ENCODE measurements at regions not wholly inside any gene's neighbourhood (a gene's known extent, or its start where the extent isn't known, plus 50 kb on each side); places are given as distances from the start of the nearest gene placed in this dataset.

GRCh38 chr12:43147878-43148277 is 404.1 kb downstream of the ADAMTS20 start:
- H3K27me3 Mint-ChIP-seq (ENCODE audit: unreplicated experiment) = peaks cover 6% of the 10 kb centered on the region
- H3K4me3 Mint-ChIP-seq (ENCODE audit: unreplicated experiment) = no peak overlapping the region
- H3K4me1 Mint-ChIP-seq (ENCODE audit: unreplicated experiment) = peaks cover 13% of the 10 kb centered on the region
- DNase-seq (ENCODE audit: extremely low spot score, unreplicated experiment) = no peak
- H3K9me3 Mint-ChIP-seq (ENCODE audit: unreplicated experiment) = no peaks in the 10 kb centered on the region
- TF ChIP-seq CTCF (IDR thresholded peaks at IDR 0.05) = no peak
- no peak overlapping the region for H3K27ac Mint-ChIP-seq (ENCODE audit: unreplicated experiment)
- no peaks in the 10 kb centered on the region for H3K36me3 Mint-ChIP-seq (ENCODE audit: unreplicated experiment)

- no peak for TF ChIP-seq CTCF (IDR thresholded peaks at IDR 0.05)
- Mint-ChIP-seq H3K27ac (ENCODE audit: unreplicated experiment) (no peak overlapping the region), H3K4me1 (ENCODE audit: unreplicated experiment) (peaks cover 2% of the 10 kb centered on the region), H3K9me3 (ENCODE audit: unreplicated experiment) (peaks cover 5% of the 10 kb centered on the region), H3K4me3 (ENCODE audit: unreplicated experiment) (no peak overlapping the region), H3K27me3 (ENCODE audit: unreplicated experiment) (peaks cover 8% of the 10 kb centered on the region), H3K36me3 (ENCODE audit: unreplicated experiment) (no peaks in the 10 kb centered on the region)
- no peak for DNase-seq (ENCODE audit: extremely low spot score, unreplicated experiment)
Measured at GRCh38 chr12:43145481-43145880, 406.5 kb downstream of the ADAMTS20 start.

GRCh38 chr12:43143278-43143677 is 408.7 kb downstream of the ADAMTS20 start:
- DNase-seq (ENCODE audit: extremely low spot score, unreplicated experiment) = no peak
- peaks cover 2% of the 10 kb centered on the region for H3K36me3 Mint-ChIP-seq (ENCODE audit: unreplicated experiment)
- no peak for TF ChIP-seq CTCF (IDR thresholded peaks at IDR 0.05)
- H3K4me3 Mint-ChIP-seq (ENCODE audit: unreplicated experiment) = no peak overlapping the region
- no peaks in the 10 kb centered on the region for H3K4me1 Mint-ChIP-seq (ENCODE audit: unreplicated experiment)
- peaks cover 8% of the 10 kb centered on the region for H3K27me3 Mint-ChIP-seq (ENCODE audit: unreplicated experiment)
- peaks cover 16% of the 10 kb centered on the region for H3K9me3 Mint-ChIP-seq (ENCODE audit: unreplicated experiment)
- no peak overlapping the region for H3K27ac Mint-ChIP-seq (ENCODE audit: unreplicated experiment)

- H3K4me3 Mint-ChIP-seq (ENCODE audit: unreplicated experiment) = no peak overlapping the region
- no peak overlapping the region for H3K27ac Mint-ChIP-seq (ENCODE audit: unreplicated experiment)
- H3K4me1 Mint-ChIP-seq (ENCODE audit: unreplicated experiment) = no peaks in the 10 kb centered on the region
- no peaks in the 10 kb centered on the region for H3K36me3 Mint-ChIP-seq (ENCODE audit: unreplicated experiment)
- no peaks in the 10 kb centered on the region for H3K9me3 Mint-ChIP-seq (ENCODE audit: unreplicated experiment)
- TF ChIP-seq CTCF (IDR thresholded peaks at IDR 0.05) = no peak
- no peak for DNase-seq (ENCODE audit: extremely low spot score, unreplicated experiment)
- H3K27me3 Mint-ChIP-seq (ENCODE audit: unreplicated experiment) = peaks cover 38% of the 10 kb centered on the region
Measured at GRCh38 chr12:43132291-43132690, 419.7 kb downstream of the ADAMTS20 start.

- DNase-seq (ENCODE audit: extremely low spot score, unreplicated experiment) = no peak
- H3K4me3 Mint-ChIP-seq (ENCODE audit: unreplicated experiment) = no peak overlapping the region
- no peak overlapping the region for H3K27ac Mint-ChIP-seq (ENCODE audit: unreplicated experiment)
Measured at GRCh38 chr12:43131301-43131700, 420.7 kb downstream of the ADAMTS20 start.

More at GRCh38 chr12:43131301-43131700, 420.7 kb downstream of the ADAMTS20 start:
- Mint-ChIP-seq H3K27me3 (ENCODE audit: unreplicated experiment) (peaks cover 45% of the 10 kb centered on the region), H3K4me1 (ENCODE audit: unreplicated experiment) (no peaks in the 10 kb centered on the region), H3K36me3 (ENCODE audit: unreplicated experiment) (no peaks in the 10 kb centered on the region), H3K9me3 (ENCODE audit: unreplicated experiment) (no peaks in the 10 kb centered on the region)
- no peak for TF ChIP-seq CTCF (IDR thresholded peaks at IDR 0.05)

All from osteocyte (in vitro differentiated cells).